Activated naive CD8-positive, alpha-beta T cell treated with anti-CD3 and anti-CD28 coated beads, Interleukin-2, amount 10 ng/mL, durations not matched to agents 7 days and 5 days (primary cell): ENCODE measurements at regions not wholly inside any gene's neighbourhood (a gene's known extent, or its start where the extent isn't known, plus 50 kb on each side); places are given as distances from the start of the nearest gene placed in this dataset.

ENCODE experiments used
- ATAC-seq: fragments of 150-1000 bp; cut with Tn5 transposase; one replicate; pipeline ENCODE4 v1.10.0; 2021; ENCODE audit warnings: low read depth, moderate library complexity
- POLR2A ChIA-PET: fragments of 350-600 bp; sonication (Branson Sonifier 250); formaldehyde crosslinking; loops from one replicate; lab custom pipeline; 2021; ENCODE audit warnings: antibody characterized with exemption; lab: Charles Lee
- DNase-seq: peaks from one replicate; pipeline ENCODE4 v3.0.0; 2021
- H3K27ac Mint-ChIP-seq: one replicate; pipeline ENCODE4 v1.8.0; 2022; ENCODE audit warnings: mild to moderate bottlenecking, mixed read lengths
- H3K27me3 Mint-ChIP-seq: one replicate; pipeline ENCODE4 v1.8.0; 2022; ENCODE audit warnings: mild to moderate bottlenecking, moderate library complexity, mixed read lengths
- H3K36me3 Mint-ChIP-seq: one replicate; pipeline ENCODE4 v1.8.0; 2021; ENCODE audit warnings: mild to moderate bottlenecking, mixed read lengths
- H3K4me1 Mint-ChIP-seq: one replicate; pipeline ENCODE4 v1.8.0; 2021; ENCODE audit warnings: mixed read lengths
- H3K4me3 Mint-ChIP-seq: one replicate; pipeline ENCODE4 v1.8.0; 2022; ENCODE audit warnings: mild to moderate bottlenecking, moderate library complexity, mixed read lengths
- H3K9me3 Mint-ChIP-seq: one replicate; pipeline ENCODE4 v1.8.0; 2021; ENCODE audit warnings: mixed read lengths

GRCh38 chr14:82159624-82160023 is 626.0 kb upstream of the SEL1L start:
- ATAC-seq, result no peak
- H3K36me3 Mint-ChIP-seq, result no peaks in the 10 kb centered on the region
- DNase-seq, result no peak
- no peaks in the 10 kb centered on the region for H3K4me1 Mint-ChIP-seq
- no peak overlapping the region for H3K4me3 Mint-ChIP-seq
- POLR2A ChIA-PET, result no interaction called here
- no peak overlapping the region for H3K27ac Mint-ChIP-seq
- no peaks in the 10 kb centered on the region for H3K27me3 Mint-ChIP-seq
- H3K9me3 Mint-ChIP-seq, result peaks cover 3% of the 10 kb centered on the region

- no peak for ATAC-seq
- H3K4me3 Mint-ChIP-seq, result no peak overlapping the region
Measured at GRCh38 chr14:82180139-82180538, 646.5 kb upstream of the SEL1L start.

GRCh38 chr14:82182646-82183045 is 649.0 kb upstream of the SEL1L start:
- Mint-ChIP-seq H3K27ac (no peak overlapping the region), H3K4me3 (no peak overlapping the region), H3K27me3 (no peaks in the 10 kb centered on the region), H3K9me3 (peaks cover 3% of the 10 kb centered on the region), H3K4me1 (no peaks in the 10 kb centered on the region), H3K36me3 (no peaks in the 10 kb centered on the region)
- DNase-seq, result no peak
- POLR2A ChIA-PET, result no interaction called here
- no peak for ATAC-seq

More at GRCh38 chr14:82180139-82180538, 646.5 kb upstream of the SEL1L start:
- H3K4me1 Mint-ChIP-seq, result no peaks in the 10 kb centered on the region
- no peaks in the 10 kb centered on the region for H3K36me3 Mint-ChIP-seq
- H3K9me3 Mint-ChIP-seq, result peaks cover 3% of the 10 kb centered on the region
- no peaks in the 10 kb centered on the region for H3K27me3 Mint-ChIP-seq
- DNase-seq, result no peak
- no peak overlapping the region for H3K27ac Mint-ChIP-seq
- POLR2A ChIA-PET, result no interaction called here

GRCh38 chr14:82190742-82191141 is 657.1 kb upstream of the SEL1L start:
- Mint-ChIP-seq H3K36me3 (no peaks in the 10 kb centered on the region), H3K4me1 (no peaks in the 10 kb centered on the region), H3K9me3 (peaks cover 4% of the 10 kb centered on the region), H3K27me3 (no peaks in the 10 kb centered on the region), H3K4me3 (no peak overlapping the region), H3K27ac (no peak overlapping the region)
- POLR2A ChIA-PET, result no interaction called here
- ATAC-seq (no peak), DNase-seq (no peak)

DNA sequence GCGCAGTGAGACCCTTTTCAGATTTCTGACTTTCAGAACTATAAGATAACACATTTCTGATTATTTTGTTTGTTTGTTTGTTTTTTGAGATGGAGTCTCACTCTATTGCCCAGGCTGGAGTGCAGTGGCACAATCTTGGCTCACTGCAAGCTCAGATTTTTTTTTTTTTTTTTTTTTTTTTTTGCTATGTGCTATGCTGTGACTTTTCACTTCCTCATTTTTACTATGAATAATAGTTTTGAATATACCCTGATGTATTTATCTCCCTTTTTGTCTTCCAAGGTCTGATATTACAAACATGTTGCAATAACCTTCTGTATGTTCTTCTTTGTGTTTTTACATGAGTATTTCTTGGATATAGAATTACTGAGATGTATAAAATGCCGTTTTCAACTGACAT is 658.7 kb upstream of the SEL1L start:
- ATAC-seq (no peak), DNase-seq (no peak)
- Mint-ChIP-seq H3K4me3 (no peak overlapping the region), H3K4me1 (no peaks in the 10 kb centered on the region), H3K27me3 (no peaks in the 10 kb centered on the region), H3K9me3 (peaks cover 4% of the 10 kb centered on the region), H3K27ac (no peak overlapping the region), H3K36me3 (no peaks in the 10 kb centered on the region)
- POLR2A ChIA-PET, result no interaction called here

DNA sequence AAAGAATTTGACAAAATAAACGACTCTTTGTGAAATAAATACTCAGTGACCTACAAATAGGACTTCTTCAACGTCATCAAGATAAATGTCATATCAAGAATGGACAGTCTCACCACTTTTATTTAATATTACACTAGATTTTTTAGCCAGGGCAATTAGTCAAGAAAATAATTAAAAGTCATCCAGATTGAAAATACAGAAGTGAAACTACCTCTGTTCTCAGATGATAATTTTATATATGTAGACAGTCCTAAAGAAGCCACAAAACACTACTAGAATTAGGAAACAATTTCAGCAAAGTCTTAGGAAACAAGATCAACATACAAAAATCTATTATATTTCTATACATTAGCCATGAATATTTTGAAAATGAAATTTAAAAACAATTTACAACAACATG is 689.6 kb upstream of the SEL1L start:
- no peak overlapping the region for H3K4me3 Mint-ChIP-seq

DNA sequence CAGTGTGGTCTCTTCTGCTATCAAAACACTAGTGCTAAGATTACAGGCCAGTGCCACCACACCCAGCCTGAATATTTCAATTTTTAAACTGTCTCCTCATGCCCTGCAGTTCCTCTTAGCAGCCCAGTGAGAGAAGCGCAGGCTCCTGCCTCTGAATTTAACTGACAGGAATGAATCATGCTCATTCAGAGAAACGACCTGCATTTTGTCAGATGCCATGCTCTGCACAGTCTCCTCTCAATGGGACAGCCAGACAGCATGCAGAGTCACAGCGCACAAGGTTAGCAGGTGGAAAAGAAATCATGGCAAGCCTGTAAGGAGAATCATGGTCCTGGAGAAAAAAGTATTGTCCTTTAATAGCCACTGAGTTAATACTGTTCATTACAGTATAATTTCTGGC is 691.0 kb upstream of the SEL1L start:
- no peak overlapping the region for H3K4me3 Mint-ChIP-seq
- POLR2A ChIA-PET, result no interaction called here
- ATAC-seq (no peak), DNase-seq (no peak)
- H3K36me3 Mint-ChIP-seq, result no peaks in the 10 kb centered on the region
- no peak overlapping the region for H3K27ac Mint-ChIP-seq
- no peaks in the 10 kb centered on the region for H3K4me1 Mint-ChIP-seq
- peaks cover 9% of the 10 kb centered on the region for H3K9me3 Mint-ChIP-seq
- no peaks in the 10 kb centered on the region for H3K27me3 Mint-ChIP-seq

More for the DNA sequence above, 689.6 kb upstream of the SEL1L start:
- no peaks in the 10 kb centered on the region for H3K27me3 Mint-ChIP-seq
- ATAC-seq, result no peak
- H3K36me3 Mint-ChIP-seq, result no peaks in the 10 kb centered on the region
- POLR2A ChIA-PET, result no interaction called here
- H3K9me3 Mint-ChIP-seq, result peaks cover 10% of the 10 kb centered on the region
- no peak overlapping the region for H3K27ac Mint-ChIP-seq
- no peak for DNase-seq
- no peaks in the 10 kb centered on the region for H3K4me1 Mint-ChIP-seq

DNA sequence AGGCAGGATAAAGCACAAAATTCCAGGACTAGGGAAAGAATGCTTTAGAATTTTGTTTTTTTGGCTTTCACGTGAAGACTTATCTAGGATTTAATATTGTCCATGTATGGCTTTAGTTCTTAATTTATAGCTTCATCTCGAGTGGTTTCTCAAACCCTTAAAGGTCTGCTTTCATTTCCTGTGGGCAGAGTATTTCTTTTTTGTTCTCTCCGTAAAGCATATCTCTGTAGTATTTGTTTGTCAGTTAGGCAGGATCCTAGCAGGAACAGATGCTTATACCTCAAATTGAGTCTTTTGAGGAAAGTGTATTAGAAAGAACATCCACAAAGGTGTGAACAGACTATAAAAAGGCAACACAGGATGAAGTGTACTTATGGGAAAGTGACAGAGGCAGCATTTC is 697.1 kb upstream of the SEL1L start:
- POLR2A ChIA-PET, result no interaction called here
- Mint-ChIP-seq H3K4me1 (no peaks in the 10 kb centered on the region), H3K4me3 (no peak overlapping the region), H3K9me3 (peaks cover 14% of the 10 kb centered on the region), H3K36me3 (no peaks in the 10 kb centered on the region), H3K27me3 (no peaks in the 10 kb centered on the region), H3K27ac (no peak overlapping the region)
- no peak for ATAC-seq
- DNase-seq, result no peak

- Mint-ChIP-seq H3K27ac (no peak overlapping the region), H3K9me3 (peaks cover 13% of the 10 kb centered on the region), H3K4me1 (no peaks in the 10 kb centered on the region), H3K36me3 (no peaks in the 10 kb centered on the region), H3K27me3 (no peaks in the 10 kb centered on the region), H3K4me3 (no peak overlapping the region)
- POLR2A ChIA-PET, result no interaction called here
- ATAC-seq (no peak), DNase-seq (no peak)
Measured at GRCh38 chr14:82238649-82239048, 705.0 kb upstream of the SEL1L start.

DNA sequence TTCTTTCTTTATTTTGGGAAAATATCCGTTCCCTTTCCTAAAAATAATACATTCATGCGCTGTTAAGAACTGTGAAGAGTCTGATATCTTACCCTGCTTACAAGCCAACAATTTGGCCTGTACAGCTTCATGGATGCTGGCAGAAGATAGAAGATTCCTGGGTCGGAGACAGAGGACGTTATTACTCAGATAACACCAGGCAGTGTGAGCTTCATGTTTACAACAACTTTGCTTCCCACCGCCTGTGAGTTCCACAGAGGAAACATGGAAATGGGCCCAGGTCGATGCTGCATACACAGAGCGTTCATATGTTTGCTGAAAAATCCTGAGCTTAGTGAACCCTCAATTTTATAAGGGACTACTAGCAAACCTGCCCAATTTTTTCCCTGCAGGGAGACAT is 705.6 kb upstream of the SEL1L start:
- POLR2A ChIA-PET, result no interaction called here
- Mint-ChIP-seq H3K27ac (no peak overlapping the region), H3K9me3 (peaks cover 11% of the 10 kb centered on the region), H3K4me3 (no peak overlapping the region), H3K4me1 (no peaks in the 10 kb centered on the region), H3K36me3 (no peaks in the 10 kb centered on the region), H3K27me3 (no peaks in the 10 kb centered on the region)
- ATAC-seq (no peak), DNase-seq (no peak)

GRCh38 chr14:82244791-82245190 is 711.1 kb upstream of the SEL1L start:
- no peaks in the 10 kb centered on the region for H3K36me3 Mint-ChIP-seq
- DNase-seq (no peak), ATAC-seq (no peak)
- H3K4me1 Mint-ChIP-seq, result no peaks in the 10 kb centered on the region
- peaks cover 4% of the 10 kb centered on the region for H3K9me3 Mint-ChIP-seq
- H3K27ac Mint-ChIP-seq, result no peak overlapping the region
- POLR2A ChIA-PET, result no interaction called here
- H3K4me3 Mint-ChIP-seq, result no peak overlapping the region
- H3K27me3 Mint-ChIP-seq, result no peaks in the 10 kb centered on the region

DNA sequence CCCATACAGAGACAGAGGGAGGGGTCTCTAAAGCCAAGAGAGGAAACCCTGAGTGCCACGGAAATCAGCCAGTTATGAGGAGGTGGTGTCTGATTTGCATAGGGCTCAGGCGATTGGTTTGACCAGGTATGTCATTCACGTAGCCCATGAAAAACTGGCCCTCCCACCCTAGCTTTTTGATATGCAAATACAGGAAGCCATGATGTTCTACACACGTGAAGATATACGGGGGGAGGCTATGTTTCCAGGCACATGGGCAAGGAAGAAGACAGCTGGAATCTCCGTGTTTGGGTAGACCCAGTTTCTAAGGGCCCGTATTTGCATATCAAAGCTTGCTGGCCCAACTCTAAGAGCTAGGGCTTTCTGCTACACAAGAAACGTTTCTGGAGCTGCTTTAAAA is 717.8 kb upstream of the SEL1L start:
- Mint-ChIP-seq H3K9me3 (peaks cover 2% of the 10 kb centered on the region), H3K27me3 (no peaks in the 10 kb centered on the region), H3K4me1 (no peaks in the 10 kb centered on the region), H3K4me3 (no peak overlapping the region), H3K36me3 (no peaks in the 10 kb centered on the region), H3K27ac (no peak overlapping the region)
- ATAC-seq (no peak), DNase-seq (no peak)
- POLR2A ChIA-PET, result no interaction called here

GRCh38 chr14:82270286-82270685 is 736.6 kb upstream of the SEL1L start:
- Mint-ChIP-seq H3K9me3 (peaks cover 4% of the 10 kb centered on the region), H3K27ac (no peak overlapping the region), H3K36me3 (no peaks in the 10 kb centered on the region), H3K27me3 (no peaks in the 10 kb centered on the region), H3K4me1 (no peaks in the 10 kb centered on the region), H3K4me3 (no peak overlapping the region)
- POLR2A ChIA-PET, result no interaction called here
- DNase-seq (no peak), ATAC-seq (no peak)

- ATAC-seq (no peak), DNase-seq (no peak)
- no peak overlapping the region for H3K4me3 Mint-ChIP-seq
- H3K27ac Mint-ChIP-seq, result no peak overlapping the region
- no peaks in the 10 kb centered on the region for H3K27me3 Mint-ChIP-seq
- no peaks in the 10 kb centered on the region for H3K36me3 Mint-ChIP-seq
- H3K4me1 Mint-ChIP-seq, result no peaks in the 10 kb centered on the region
- POLR2A ChIA-PET, result no interaction called here
- H3K9me3 Mint-ChIP-seq, result peaks cover 1% of the 10 kb centered on the region
Measured at GRCh38 chr14:82298811-82299210, 765.2 kb upstream of the SEL1L start.

DNA sequence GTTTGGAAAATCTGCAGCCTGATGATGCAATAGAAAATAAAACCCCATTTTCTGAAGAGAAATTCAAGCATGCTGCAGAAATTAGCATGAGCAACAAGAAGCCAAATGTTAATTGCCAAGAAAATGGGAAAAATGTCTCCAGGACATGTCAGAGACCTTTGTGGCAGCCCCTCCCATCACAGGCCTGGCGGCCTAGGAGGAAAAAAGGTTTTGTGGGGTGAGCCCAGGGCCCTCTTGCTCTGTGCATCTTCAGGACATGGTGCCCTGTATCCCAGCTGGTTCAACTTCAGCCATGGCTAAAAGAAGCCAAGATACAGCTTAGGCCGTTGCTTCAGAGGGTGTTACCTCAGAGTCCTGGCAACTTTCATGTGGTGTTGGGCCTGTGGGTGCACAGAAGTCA is 775.5 kb upstream of the SEL1L start:
- DNase-seq, result no peak
- H3K4me1 Mint-ChIP-seq, result no peaks in the 10 kb centered on the region
- H3K27me3 Mint-ChIP-seq, result no peaks in the 10 kb centered on the region
- POLR2A ChIA-PET, result no interaction called here
- no peak overlapping the region for H3K27ac Mint-ChIP-seq
- H3K36me3 Mint-ChIP-seq, result no peaks in the 10 kb centered on the region
- ATAC-seq, result no peak
- peaks cover 4% of the 10 kb centered on the region for H3K9me3 Mint-ChIP-seq
- no peak overlapping the region for H3K4me3 Mint-ChIP-seq
